Epithelial cell of proximal tubule (primary cell): ENCODE measurements at regions not wholly inside any gene's neighbourhood (a gene's known extent, or its start where the extent isn't known, plus 50 kb on each side); places are given as distances from the start of the nearest gene placed in this dataset.
A peak's percentile ranks its signal among the peaks of the same experiment; 100 is the strongest.

ENCODE experiments used
- DNase-seq: peaks from one replicate; pipeline ENCODE4 v3.0.0-alpha.2; 2011; ENCODE audit warnings: low read depth
- H3K4me3 ChIP-seq: 2 replicates; pipeline ENCODE4 v1.5.1; 2011; ENCODE audit warnings: low read depth, mild to moderate bottlenecking, low read length
- TF ChIP-seq, protein P1 (sequence below): conservative IDR thresholded peaks from 2 replicates; pipeline ENCODE4 v1.5.1; 2012; ENCODE audit warnings: low read depth, mild to moderate bottlenecking, low read length

DNA sequence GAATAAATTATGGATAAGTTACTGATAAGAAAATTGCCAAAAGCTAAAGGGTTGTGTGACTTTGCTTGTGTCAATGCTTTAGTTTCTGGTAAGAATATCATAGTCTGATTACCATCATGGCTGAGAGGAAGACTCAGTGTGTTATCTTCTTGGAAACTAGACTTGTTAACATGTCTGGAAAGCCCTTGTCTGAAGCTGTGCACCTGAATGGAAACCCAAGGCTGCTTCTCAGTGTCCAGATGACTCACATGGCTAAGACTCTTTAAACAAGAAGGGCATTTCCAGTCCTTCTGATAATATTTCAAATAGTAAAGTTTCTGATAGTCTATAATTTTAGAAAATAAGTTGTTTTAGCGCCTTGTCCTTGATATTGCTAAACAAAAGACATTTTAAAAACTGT lies 1092.7 kb downstream of the PLA2G4A start:
- no peak overlapping the region for H3K4me3 ChIP-seq
- DNase-seq: no peak
- TF ChIP-seq, protein P1, sequence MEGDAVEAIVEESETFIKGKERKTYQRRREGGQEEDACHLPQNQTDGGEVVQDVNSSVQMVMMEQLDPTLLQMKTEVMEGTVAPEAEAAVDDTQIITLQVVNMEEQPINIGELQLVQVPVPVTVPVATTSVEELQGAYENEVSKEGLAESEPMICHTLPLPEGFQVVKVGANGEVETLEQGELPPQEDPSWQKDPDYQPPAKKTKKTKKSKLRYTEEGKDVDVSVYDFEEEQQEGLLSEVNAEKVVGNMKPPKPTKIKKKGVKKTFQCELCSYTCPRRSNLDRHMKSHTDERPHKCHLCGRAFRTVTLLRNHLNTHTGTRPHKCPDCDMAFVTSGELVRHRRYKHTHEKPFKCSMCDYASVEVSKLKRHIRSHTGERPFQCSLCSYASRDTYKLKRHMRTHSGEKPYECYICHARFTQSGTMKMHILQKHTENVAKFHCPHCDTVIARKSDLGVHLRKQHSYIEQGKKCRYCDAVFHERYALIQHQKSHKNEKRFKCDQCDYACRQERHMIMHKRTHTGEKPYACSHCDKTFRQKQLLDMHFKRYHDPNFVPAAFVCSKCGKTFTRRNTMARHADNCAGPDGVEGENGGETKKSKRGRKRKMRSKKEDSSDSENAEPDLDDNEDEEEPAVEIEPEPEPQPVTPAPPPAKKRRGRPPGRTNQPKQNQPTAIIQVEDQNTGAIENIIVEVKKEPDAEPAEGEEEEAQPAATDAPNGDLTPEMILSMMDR: no peak

- DNase-seq: no peak
- TF ChIP-seq, protein P1: no peak
- no peak overlapping the region for H3K4me3 ChIP-seq
Observed at GRCh38 chr1:187922255-187922654, 1093.5 kb downstream of the PLA2G4A start.

GRCh38 chr1:187924252-187924651 lies 1095.5 kb downstream of the PLA2G4A start:
- DNase-seq: no peak
- no peak overlapping the region for H3K4me3 ChIP-seq
- TF ChIP-seq, protein P1: no peak

DNA sequence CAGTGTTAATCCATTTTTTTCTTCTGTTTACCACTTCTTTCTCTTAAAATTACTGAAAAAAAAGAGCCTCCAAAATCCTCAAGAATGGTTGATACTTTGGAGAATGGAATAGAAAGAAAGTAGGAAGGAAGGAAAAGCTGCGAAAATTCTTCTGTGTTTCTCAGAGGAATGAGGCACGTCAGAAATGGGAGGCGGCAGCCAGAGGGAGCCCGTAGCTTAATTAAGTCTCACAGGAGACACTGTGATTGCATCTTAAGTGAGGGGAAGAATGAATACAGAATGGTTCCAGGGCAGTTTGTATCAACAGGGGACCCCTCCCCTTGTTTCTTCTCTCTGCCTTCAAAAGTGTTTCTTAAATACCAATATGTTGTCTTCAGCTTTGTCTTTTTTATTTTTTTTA lies 1099.5 kb downstream of the PLA2G4A start:
- no peak overlapping the region for H3K4me3 ChIP-seq
- TF ChIP-seq, protein P1: peak; percentile 80
- DNase-seq: no peak

DNA sequence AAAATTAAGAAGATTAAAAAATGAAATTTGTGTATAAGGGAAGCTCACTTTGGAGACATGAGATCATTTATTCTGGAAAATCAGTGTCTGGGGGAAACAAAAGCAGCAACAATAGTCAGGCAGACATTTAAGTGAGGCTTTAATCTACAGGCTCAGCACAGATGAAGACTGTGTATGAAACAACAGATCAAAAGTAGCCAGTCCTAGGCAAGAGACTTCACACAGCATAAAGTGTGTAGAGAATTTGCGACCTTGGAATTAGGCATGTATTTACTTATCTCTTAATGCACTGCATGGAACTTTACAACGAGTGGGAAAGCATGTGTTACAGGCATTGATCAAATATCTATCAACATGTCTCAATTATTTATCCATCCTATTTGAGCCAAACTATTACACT lies 1099.9 kb downstream of the PLA2G4A start:
- no peak for DNase-seq
- TF ChIP-seq, protein P1: no peak
- no peak overlapping the region for H3K4me3 ChIP-seq

- TF ChIP-seq, protein P1: no peak
- DNase-seq: peak; percentile 51
- no peak overlapping the region for H3K4me3 ChIP-seq
Observed at GRCh38 chr1:187931776-187932175, 1103.0 kb downstream of the PLA2G4A start.

DNA sequence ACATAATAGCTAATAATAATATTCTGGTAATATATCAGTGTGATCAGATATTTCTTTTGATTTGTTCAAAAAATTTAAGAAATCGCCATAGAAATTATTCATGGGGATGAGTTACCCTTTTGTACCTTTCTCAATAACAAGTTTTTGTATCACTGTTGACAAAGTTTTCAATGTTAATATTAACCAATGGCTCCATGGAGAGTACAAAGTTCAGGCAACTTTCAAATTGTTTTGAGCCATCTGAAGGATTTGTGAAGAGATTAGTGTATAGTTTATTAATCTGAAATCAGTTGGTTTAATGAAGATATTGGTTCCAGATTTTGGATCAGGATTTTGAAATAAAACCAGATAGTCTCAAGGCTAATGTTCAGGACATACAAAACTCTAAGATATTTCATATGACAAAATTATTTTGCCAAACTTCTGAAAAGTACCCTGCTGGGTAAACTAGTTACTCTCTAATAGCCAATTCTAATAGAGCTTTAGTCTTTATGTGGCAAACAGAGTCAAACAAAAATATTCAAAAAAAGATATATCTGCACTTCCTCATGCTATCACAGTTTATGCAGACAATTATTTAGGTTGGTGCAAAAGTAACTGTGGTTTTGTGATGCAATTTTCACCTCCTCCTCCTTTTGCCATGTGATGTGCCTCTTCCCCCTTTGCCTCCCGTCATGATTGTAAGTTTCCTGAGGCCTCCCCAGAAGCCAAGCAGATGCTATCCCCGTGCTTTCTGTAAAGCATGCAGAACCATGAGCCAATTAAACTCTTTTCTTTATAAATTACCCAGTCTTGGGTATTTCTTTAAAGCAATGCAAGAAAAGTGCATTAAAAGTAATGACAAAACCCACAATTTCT lies 1105.0 kb downstream of the PLA2G4A start:
- H3K4me3 ChIP-seq: no peak overlapping the region
- DNase-seq: no peak
- TF ChIP-seq, protein P1: no peak
